Fibroblast of pulmonary artery (primary cell): ENCODE measurements at regions not wholly inside any gene's neighbourhood (a gene's known extent, or its start where the extent isn't known, plus 50 kb on each side); places are given as distances from the start of the nearest gene placed in this dataset.

Experiments
- DNase-seq: peaks from one replicate; pipeline ENCODE4 v3.0.0-alpha.2; 2010; ENCODE audit warnings: low read depth
- H3K4me3 ChIP-seq: replicated peaks from 2 replicates; pipeline ENCODE4 v1.5.1; 2011; ENCODE audit warnings: low read depth, mild to moderate bottlenecking, control low read depth, low read length, moderate library complexity
- CTCF ChIP-seq: IDR thresholded peaks from 2 replicates; pipeline ENCODE4 v1.5.1; 2011; ENCODE audit warnings: mild to moderate bottlenecking, control low read depth, low read length, inconsistent platforms; ENCODE audit errors: missing control alignments

DNA sequence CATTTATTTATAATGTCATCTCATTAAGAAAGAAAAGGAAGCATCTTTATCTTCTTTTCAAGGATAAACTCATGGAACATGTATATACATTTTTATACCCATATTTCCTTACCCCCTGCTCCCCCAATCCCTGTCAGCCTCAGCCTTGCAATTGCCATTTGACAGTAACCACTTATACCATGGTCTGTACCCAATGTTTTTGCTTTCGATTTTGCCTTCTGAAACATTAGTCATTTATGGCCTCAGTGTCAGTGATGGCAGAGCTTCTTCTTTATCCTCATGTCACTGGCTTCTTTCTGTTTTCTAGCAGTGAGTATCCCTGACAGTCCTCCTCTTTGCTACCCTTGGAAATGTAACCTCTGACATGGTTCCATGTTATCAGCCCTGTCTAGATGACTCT lies 228.4 kb downstream of the SPRY1 start:
- H3K4me3 ChIP-seq: no peak overlapping the region
- TF ChIP-seq CTCF: no peak
- DNase-seq: no peak

DNA sequence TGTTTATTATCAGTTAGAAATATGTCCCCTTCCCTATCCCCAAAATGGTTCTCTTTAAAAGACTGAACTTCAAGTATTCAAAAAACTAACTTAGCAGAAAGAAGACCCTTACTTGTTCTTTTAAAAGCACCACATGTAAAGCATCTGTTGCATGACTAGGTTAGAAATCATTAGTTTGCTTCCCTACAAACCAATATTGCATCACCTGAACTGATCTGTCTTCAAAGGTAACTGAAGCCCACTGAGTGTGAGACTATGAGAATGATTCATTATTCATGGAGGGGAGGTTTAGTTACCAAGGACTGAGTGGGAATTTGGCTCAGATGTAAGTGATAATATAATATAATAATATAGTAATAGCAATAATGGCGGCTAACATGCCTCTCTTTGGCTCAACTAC lies 231.7 kb downstream of the SPRY1 start:
- no peak for DNase-seq
- TF ChIP-seq CTCF: no peak

DNA sequence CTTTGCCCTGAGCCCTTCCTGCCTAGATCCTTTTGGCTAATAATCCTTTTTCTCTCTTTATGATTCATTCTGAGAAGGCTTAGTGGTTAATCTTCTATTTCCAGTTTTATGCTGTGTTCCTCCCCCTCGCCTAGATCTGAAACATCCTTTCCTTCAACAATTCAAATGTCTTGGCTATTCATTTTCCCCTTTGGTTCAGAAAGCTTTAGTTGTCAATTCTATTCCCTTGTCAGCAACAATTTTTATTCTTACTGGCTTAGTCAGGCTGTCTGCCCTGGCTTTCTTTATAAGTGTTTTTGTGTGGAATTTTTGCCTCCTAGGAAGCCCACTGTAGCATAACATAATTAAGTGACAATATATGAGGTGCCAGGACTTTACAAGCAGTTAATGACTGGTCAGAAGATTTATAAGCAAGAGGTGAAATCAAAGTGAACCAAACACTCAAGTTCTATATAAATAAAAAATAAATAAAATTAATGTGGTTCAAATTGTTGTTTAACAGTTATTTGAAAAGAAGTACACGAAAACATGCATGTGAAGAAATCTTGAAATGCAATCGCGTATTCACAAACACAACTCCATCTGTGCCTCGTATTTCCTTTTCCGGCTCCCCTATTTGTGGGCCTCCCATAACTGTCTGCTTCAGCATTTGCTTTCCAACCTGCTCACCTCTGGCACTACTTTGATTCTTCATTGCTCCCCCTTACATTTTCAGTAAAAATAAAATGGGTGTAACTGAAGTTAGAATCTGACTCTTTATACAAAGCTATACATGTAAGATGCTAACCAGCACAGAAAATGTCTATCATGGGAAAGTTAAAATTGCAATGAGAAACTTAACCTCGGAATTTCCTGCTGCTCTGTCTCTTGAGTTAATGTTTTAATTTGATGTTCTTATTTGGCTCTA lies 235.4 kb downstream of the SPRY1 start:
- peak; percentile 24 for DNase-seq
- H3K4me3 ChIP-seq: no peak overlapping the region
- TF ChIP-seq CTCF: no peak

More for the DNA sequence above, 231.7 kb downstream of the SPRY1 start:
- no peak overlapping the region for H3K4me3 ChIP-seq

DNA sequence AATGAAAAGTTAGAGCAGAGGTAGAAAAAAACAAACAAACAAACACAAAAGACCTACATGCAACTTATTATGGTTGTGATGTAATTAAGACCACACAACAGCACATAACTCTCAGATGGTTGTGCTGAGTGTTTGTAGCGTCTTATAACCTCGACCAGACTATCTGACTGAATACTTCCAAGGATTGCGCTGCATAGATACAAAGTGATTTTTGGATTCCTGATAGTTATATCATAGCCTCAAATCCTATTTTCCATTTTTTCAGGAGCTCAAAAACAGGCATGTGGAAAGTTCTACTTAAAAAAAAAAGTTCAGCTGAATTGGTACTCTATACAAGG lies 236.1 kb downstream of the SPRY1 start:
- no peak overlapping the region for H3K4me3 ChIP-seq
- DNase-seq: no peak
- no peak for TF ChIP-seq CTCF

- no peak overlapping the region for H3K4me3 ChIP-seq
- no peak for DNase-seq
- TF ChIP-seq CTCF: no peak
These were observed 242.2 kb downstream of the SPRY1 start for GRCh38 chr4:123638834-123639233.

DNA sequence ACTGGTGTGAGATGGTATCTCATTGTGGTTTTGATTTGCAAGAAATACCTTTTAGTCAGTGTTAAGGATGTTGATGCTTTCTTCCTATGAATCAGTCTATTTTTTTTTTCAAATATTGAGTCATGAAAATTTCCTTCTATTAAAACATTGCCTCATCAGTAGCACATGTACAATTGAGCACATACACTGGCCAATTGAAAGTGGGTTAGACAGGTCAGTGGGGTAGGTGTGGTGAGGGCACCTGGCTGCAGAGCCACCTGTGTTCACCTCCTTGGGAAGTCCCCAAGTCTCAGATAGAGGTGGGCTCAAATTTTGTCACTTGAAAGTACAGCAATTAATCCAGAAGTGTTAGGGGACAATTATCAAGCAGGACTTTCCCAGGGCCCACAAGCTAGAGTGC lies 243.7 kb downstream of the SPRY1 start:
- TF ChIP-seq CTCF: no peak
- peak; percentile 54 for DNase-seq
- H3K4me3 ChIP-seq: no peak overlapping the region

DNA sequence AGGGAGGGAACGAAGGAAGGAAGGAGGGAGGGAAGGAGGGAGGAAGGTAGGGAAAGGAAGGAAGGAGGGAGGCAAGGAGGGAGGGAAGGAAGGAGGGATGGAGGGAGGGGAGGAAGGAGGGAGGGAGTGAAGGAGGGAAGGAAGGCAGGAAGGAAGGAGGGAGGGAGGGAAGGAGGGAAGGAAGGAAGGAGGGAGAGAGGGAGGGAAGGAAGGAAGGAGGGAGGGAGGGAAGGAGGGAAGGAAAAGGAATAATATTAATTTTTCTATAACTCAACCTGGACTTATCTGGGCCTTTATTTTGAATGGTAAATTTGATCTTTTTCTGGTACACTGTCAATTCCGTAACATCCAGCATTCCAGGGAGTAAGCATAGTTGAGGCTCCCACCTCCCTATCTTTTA lies 244.2 kb downstream of the SPRY1 start:
- TF ChIP-seq CTCF: no peak
- no peak overlapping the region for H3K4me3 ChIP-seq
- DNase-seq: no peak
